DND-41 (cell line): ENCODE measurements at regions not wholly inside any gene's neighbourhood (a gene's known extent, or its start where the extent isn't known, plus 50 kb on each side); places are given as distances from the start of the nearest gene placed in this dataset.

Experiments used
- ATAC-seq: fragments of 200-7000 bp; cut with Tn5 transposase; 3 replicates; pipeline ENCODE4 v1.9.1; 2021; ENCODE audit warnings: low read depth; ENCODE audit not compliant: insufficient read depth
- DNase-seq: peaks from one replicate; pipeline ENCODE4 v3.0.0-alpha.2; 2020
- H2AFZ ChIP-seq: 2 replicates; pipeline ENCODE4 v1.6.0; 2012; ENCODE audit warnings: low read depth, low read length
- H3K27ac ChIP-seq: 2 replicates; pipeline ENCODE4 v1.5.1; 2012; ENCODE audit warnings: low read length, inconsistent platforms
- H3K27me3 ChIP-seq: fragments of 200-600 bp; sonication (generic); 2 replicates; pipeline ENCODE4 v1.6.0; 2012; ENCODE audit warnings: low read length, mild to moderate bottlenecking, inconsistent platforms; ENCODE audit not compliant: insufficient read depth, poor library complexity
- H3K36me3 ChIP-seq: 2 replicates; pipeline ENCODE4 v1.5.1; 2012; ENCODE audit warnings: low read length, inconsistent platforms; ENCODE audit not compliant: insufficient read depth
- H3K4me1 ChIP-seq: 2 replicates; pipeline ENCODE4 v1.5.1; 2012; ENCODE audit warnings: mild to moderate bottlenecking, low read length; ENCODE audit not compliant: insufficient read depth
- H3K4me2 ChIP-seq: 2 replicates; pipeline ENCODE4 v1.6.0; 2012; ENCODE audit warnings: mild to moderate bottlenecking, moderate library complexity, low read length, inconsistent platforms; ENCODE audit not compliant: insufficient read depth
- H3K4me3 ChIP-seq, 2 experiments: fragments of 200-600 bp in 1 of 2; shearing (Covaris generic) in 1 of 2; 2 replicates each; pipeline ENCODE4 v1.5.1; 2012 to 2016; ENCODE audit warnings: inconsistent platforms in 2 of 2, low read length in 2 of 2, mild to moderate bottlenecking in 2 of 2, low read depth in 1 of 2, moderate library complexity in 1 of 2
- H3K79me2 ChIP-seq: 2 replicates; pipeline ENCODE4 v1.6.0; 2012; ENCODE audit warnings: low read length, inconsistent platforms; ENCODE audit not compliant: insufficient read depth
- H3K9ac ChIP-seq: 2 replicates; pipeline ENCODE4 v1.6.0; 2012; ENCODE audit warnings: low read depth, mild to moderate bottlenecking, inconsistent platforms, low read length, moderate library complexity
- H3K9me3 ChIP-seq: 2 replicates; pipeline ENCODE4 v1.5.1; 2012; ENCODE audit warnings: low read length, moderate library complexity, mild to moderate bottlenecking, inconsistent platforms; ENCODE audit not compliant: insufficient read depth, severe bottlenecking
- H4K20me1 ChIP-seq: 2 replicates; pipeline ENCODE4 v1.6.0; 2012; ENCODE audit warnings: low read length; ENCODE audit not compliant: insufficient read depth
- EZH2 ChIP-seq: IDR thresholded peaks from 3 replicates; pipeline ENCODE4 v1.6.1; 2012; ENCODE audit warnings: borderline replicate concordance, low read depth, mild to moderate bottlenecking, moderate library complexity, low read length, inconsistent platforms; ENCODE audit not compliant: severe bottlenecking
- TF ChIP-seq, protein P1 (sequence below): IDR thresholded peaks from 2 replicates; pipeline ENCODE4 v1.5.1; 2012; ENCODE audit warnings: borderline replicate concordance, low read length, moderate library complexity, mild to moderate bottlenecking; ENCODE audit not compliant: poor library complexity, severe bottlenecking; ENCODE audit errors: extremely low read depth

- H3K4me2 ChIP-seq = no peak overlapping the region
- TF ChIP-seq EZH2 = no peak
- TF ChIP-seq, protein P1, sequence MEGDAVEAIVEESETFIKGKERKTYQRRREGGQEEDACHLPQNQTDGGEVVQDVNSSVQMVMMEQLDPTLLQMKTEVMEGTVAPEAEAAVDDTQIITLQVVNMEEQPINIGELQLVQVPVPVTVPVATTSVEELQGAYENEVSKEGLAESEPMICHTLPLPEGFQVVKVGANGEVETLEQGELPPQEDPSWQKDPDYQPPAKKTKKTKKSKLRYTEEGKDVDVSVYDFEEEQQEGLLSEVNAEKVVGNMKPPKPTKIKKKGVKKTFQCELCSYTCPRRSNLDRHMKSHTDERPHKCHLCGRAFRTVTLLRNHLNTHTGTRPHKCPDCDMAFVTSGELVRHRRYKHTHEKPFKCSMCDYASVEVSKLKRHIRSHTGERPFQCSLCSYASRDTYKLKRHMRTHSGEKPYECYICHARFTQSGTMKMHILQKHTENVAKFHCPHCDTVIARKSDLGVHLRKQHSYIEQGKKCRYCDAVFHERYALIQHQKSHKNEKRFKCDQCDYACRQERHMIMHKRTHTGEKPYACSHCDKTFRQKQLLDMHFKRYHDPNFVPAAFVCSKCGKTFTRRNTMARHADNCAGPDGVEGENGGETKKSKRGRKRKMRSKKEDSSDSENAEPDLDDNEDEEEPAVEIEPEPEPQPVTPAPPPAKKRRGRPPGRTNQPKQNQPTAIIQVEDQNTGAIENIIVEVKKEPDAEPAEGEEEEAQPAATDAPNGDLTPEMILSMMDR = no peak
- ATAC-seq = no peak
These were observed 376.7 kb downstream of the GLRX3 start for GRCh38 chr10:130512936-130513335.

GRCh38 chr10:130513686-130514476 lies 377.7 kb downstream of the GLRX3 start:
- Histone ChIP-seq H2AFZ (no peak overlapping the region), H3K27ac (no peak overlapping the region), H3K9me3 (peaks cover 5% of the 10 kb centered on the region), H3K79me2 (no peaks in the 10 kb centered on the region), H3K27me3 (no peaks in the 10 kb centered on the region), H4K20me1 (no peaks in the 10 kb centered on the region), H3K4me3 (no peak overlapping the region), H3K36me3 (no peaks in the 10 kb centered on the region), H3K9ac (no peak overlapping the region), H3K4me2 (no peak overlapping the region), H3K4me1 (no peaks in the 10 kb centered on the region)
- TF ChIP-seq, protein P1 = no peak
- TF ChIP-seq EZH2 = no peak
- DNase-seq (no peak), ATAC-seq (no peak)

More at GRCh38 chr10:130512936-130513335, 376.7 kb downstream of the GLRX3 start:
- Histone ChIP-seq H3K4me3 (no peak overlapping the region), H4K20me1 (no peaks in the 10 kb centered on the region), H3K9ac (no peak overlapping the region), H3K4me1 (no peaks in the 10 kb centered on the region), H3K9me3 (peaks cover under 1% of the 10 kb centered on the region), H3K79me2 (no peaks in the 10 kb centered on the region), H2AFZ (no peak overlapping the region), H3K36me3 (no peaks in the 10 kb centered on the region), H3K27ac (no peak overlapping the region), H3K27me3 (no peaks in the 10 kb centered on the region)
- DNase-seq = no peak

- H2AFZ ChIP-seq = no peak overlapping the region
- TF ChIP-seq, protein P1 = no peak
- no peak for TF ChIP-seq EZH2
- H3K36me3 ChIP-seq = no peaks in the 10 kb centered on the region
- H3K27ac ChIP-seq = no peak overlapping the region
- no peaks in the 10 kb centered on the region for H3K4me1 ChIP-seq
- H3K4me3 ChIP-seq = no peak overlapping the region
- H3K9ac ChIP-seq = no peak overlapping the region
- no peaks in the 10 kb centered on the region for H3K79me2 ChIP-seq
- no peak for DNase-seq
- peaks cover 8% of the 10 kb centered on the region for H3K9me3 ChIP-seq
- no peaks in the 10 kb centered on the region for H4K20me1 ChIP-seq
- ATAC-seq = no peak
- no peaks in the 10 kb centered on the region for H3K27me3 ChIP-seq
- no peak overlapping the region for H3K4me2 ChIP-seq
These were observed 379.5 kb downstream of the GLRX3 start for GRCh38 chr10:130515670-130516069.
